Loucy (cell line): ENCODE measurements at regions not wholly inside any gene's neighbourhood (a gene's known extent, or its start where the extent isn't known, plus 50 kb on each side); places are given as distances from the start of the nearest gene placed in this dataset.

Experiments
- EZH2phosphoT487 ChIP-seq: fragments of 200-600 bp; IDR thresholded peaks from 2 replicates; pipeline ENCODE4 v1.6.1; 2018; ENCODE audit warnings: antibody characterized with exemption, mild to moderate bottlenecking, moderate library complexity, borderline replicate concordance
- TF ChIP-seq, protein P1 (sequence below): fragments of 200-600 bp; sonication (generic); conservative IDR thresholded peaks from 2 replicates; pipeline ENCODE4 v1.5.1; 2014; ENCODE audit warnings: mild to moderate bottlenecking, antibody characterized with exemption, low read length

DNA sequence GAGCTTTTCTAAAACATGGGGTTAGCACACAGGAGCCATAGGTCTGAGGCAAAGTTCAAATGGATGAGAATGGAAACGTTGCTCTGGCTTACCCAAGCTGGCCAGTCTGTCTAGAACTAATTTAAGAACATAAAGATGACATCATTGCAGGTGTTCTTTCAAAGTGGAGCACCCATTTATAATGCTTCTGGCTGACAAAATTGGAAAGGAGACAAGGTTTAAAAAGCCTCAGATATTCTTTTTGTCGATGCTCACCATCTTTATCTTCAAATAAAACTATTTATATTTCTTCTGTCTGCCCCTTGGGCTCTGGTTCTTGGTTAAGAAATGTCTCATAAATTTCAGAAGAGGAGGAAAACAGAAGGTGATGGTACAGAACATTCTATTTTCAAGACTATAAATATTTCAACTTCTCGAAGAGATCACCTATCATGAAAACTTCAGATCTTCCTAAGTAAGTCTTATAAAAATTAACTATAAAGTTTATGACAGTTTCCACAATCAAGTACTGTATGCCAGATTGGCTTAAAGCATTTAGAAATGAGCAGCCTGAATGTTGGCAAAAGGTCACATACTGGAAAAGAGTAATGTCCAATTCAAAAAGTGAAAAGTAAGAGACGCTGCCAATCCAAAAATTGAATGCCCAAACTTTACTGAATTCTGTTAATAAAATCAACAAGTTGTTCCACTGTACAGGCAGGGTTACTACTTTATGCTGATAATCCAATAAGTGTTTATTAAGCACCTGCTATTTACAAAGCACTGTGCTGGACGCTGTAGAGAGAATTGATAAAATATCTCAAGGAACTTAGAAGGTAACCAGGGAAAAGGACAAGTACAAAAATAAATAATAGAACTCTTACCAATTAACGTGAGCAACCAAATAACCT is 92.0 kb downstream of the ETS2 start:
- TF ChIP-seq, protein P1, sequence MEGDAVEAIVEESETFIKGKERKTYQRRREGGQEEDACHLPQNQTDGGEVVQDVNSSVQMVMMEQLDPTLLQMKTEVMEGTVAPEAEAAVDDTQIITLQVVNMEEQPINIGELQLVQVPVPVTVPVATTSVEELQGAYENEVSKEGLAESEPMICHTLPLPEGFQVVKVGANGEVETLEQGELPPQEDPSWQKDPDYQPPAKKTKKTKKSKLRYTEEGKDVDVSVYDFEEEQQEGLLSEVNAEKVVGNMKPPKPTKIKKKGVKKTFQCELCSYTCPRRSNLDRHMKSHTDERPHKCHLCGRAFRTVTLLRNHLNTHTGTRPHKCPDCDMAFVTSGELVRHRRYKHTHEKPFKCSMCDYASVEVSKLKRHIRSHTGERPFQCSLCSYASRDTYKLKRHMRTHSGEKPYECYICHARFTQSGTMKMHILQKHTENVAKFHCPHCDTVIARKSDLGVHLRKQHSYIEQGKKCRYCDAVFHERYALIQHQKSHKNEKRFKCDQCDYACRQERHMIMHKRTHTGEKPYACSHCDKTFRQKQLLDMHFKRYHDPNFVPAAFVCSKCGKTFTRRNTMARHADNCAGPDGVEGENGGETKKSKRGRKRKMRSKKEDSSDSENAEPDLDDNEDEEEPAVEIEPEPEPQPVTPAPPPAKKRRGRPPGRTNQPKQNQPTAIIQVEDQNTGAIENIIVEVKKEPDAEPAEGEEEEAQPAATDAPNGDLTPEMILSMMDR, result no peak
- TF ChIP-seq EZH2phosphoT487, result no peak
